ENCODE measurements at regions not wholly inside any gene's neighbourhood (a gene's known extent, or its start where the extent isn't known, plus 50 kb on each side); places are given as distances from the start of the nearest gene placed in this dataset.

- Histone ChIP-seq H3K27ac (no peak overlapping the region), H3K4me3 (no peak overlapping the region), H3K4me1 (no peaks in the 10 kb centered on the region), H3K9me3 (no peaks in the 10 kb centered on the region), H3K27me3 (no peaks in the 10 kb centered on the region), H3K36me3 (no peaks in the 10 kb centered on the region)
- intact Hi-C loops (cut with DNase I), result loop anchor here (10.0 kb wide), 1 partner anchor 75 kb away; no protein-coding TSS in a partner anchor
- DNase-seq (ENCODE audit: extremely low spot score in 2 of 2), result peak in 1 of 2 donors; percentile 37
- no peak for TF ChIP-seq POLR2AphosphoS5 (IDR thresholded peaks at IDR 0.05; ENCODE audit: insufficient read depth in 1 of 2, low read depth in 1 of 2)
- TF ChIP-seq POLR2A (IDR thresholded peaks at IDR 0.05), result no peak
- TF ChIP-seq CTCF (IDR thresholded peaks at IDR 0.05), result no peak
Observed at GRCh38 chr5:73290242-73290641, 117.2 kb downstream of the TMEM174 start.

- intact Hi-C loops (cut with DNase I), result no loop called here
- no peaks in the 10 kb centered on the region for H3K36me3 ChIP-seq
- no peak overlapping the region for H3K4me3 ChIP-seq
- no peak for TF ChIP-seq POLR2AphosphoS5 (IDR thresholded peaks at IDR 0.05; ENCODE audit: insufficient read depth in 1 of 2, low read depth in 1 of 2)
- no peak for TF ChIP-seq CTCF (IDR thresholded peaks at IDR 0.05)
- TF ChIP-seq POLR2A (IDR thresholded peaks at IDR 0.05), result no peak
- DNase-seq (ENCODE audit: extremely low spot score in 2 of 2), result no peak
- no peaks in the 10 kb centered on the region for H3K9me3 ChIP-seq
- no peaks in the 10 kb centered on the region for H3K4me1 ChIP-seq
- no peaks in the 10 kb centered on the region for H3K27me3 ChIP-seq
- no peak overlapping the region for H3K27ac ChIP-seq
Observed at GRCh38 chr5:73288803-73289720, 116.1 kb downstream of the TMEM174 start.

- Histone ChIP-seq H3K4me3 (no peak overlapping the region), H3K36me3 (no peaks in the 10 kb centered on the region), H3K27me3 (no peaks in the 10 kb centered on the region), H3K27ac (no peak overlapping the region), H3K9me3 (no peaks in the 10 kb centered on the region), H3K4me1 (peaks cover 6% of the 10 kb centered on the region)
- DNase-seq (ENCODE audit: extremely low spot score in 2 of 2), result no peak
- TF ChIP-seq POLR2AphosphoS5 (IDR thresholded peaks at IDR 0.05; ENCODE audit: insufficient read depth in 1 of 2, low read depth in 1 of 2) (no peak), CTCF (IDR thresholded peaks at IDR 0.05) (no peak), POLR2A (IDR thresholded peaks at IDR 0.05) (no peak)
- intact Hi-C loops (cut with DNase I), result no loop called here
Observed at GRCh38 chr5:73286896-73287295, 113.9 kb downstream of the TMEM174 start.

GRCh38 chr5:73284985-73285384, 112.0 kb downstream of the TMEM174 start:
- DNase-seq (ENCODE audit: extremely low spot score in 2 of 2), result no peak
- H3K4me3 ChIP-seq, result no peak overlapping the region
- TF ChIP-seq POLR2A (IDR thresholded peaks at IDR 0.05) (no peak), POLR2AphosphoS5 (IDR thresholded peaks at IDR 0.05; ENCODE audit: insufficient read depth in 1 of 2, low read depth in 1 of 2) (no peak)
- H3K4me1 ChIP-seq, result peaks cover 23% of the 10 kb centered on the region
- intact Hi-C loops (cut with DNase I), result no loop called here
- no peaks in the 10 kb centered on the region for H3K27me3 ChIP-seq
- H3K9me3 ChIP-seq, result no peaks in the 10 kb centered on the region
- H3K36me3 ChIP-seq, result no peaks in the 10 kb centered on the region
- no peak overlapping the region for H3K27ac ChIP-seq

GRCh38 chr5:73284220-73284795, 111.3 kb downstream of the TMEM174 start:
- Histone ChIP-seq H3K4me1 (peaks cover 23% of the 10 kb centered on the region), H3K9me3 (no peaks in the 10 kb centered on the region), H3K27ac (no peak overlapping the region), H3K4me3 (no peak overlapping the region), H3K27me3 (no peaks in the 10 kb centered on the region), H3K36me3 (no peaks in the 10 kb centered on the region)
- TF ChIP-seq POLR2A (IDR thresholded peaks at IDR 0.05), result no peak
- no peak for TF ChIP-seq CTCF (IDR thresholded peaks at IDR 0.05)
- no peak for TF ChIP-seq POLR2AphosphoS5 (IDR thresholded peaks at IDR 0.05; ENCODE audit: insufficient read depth in 1 of 2, low read depth in 1 of 2)
- intact Hi-C loops (cut with DNase I), result no loop called here
- no peak for DNase-seq (ENCODE audit: extremely low spot score in 2 of 2)
